Ishikawa (cell line): ENCODE measurements at regions not wholly inside any gene's neighbourhood (a gene's known extent, or its start where the extent isn't known, plus 50 kb on each side); places are given as distances from the start of the nearest gene placed in this dataset.

Experiments used
- CEBPB ChIP-seq: IDR thresholded peaks from 2 replicates; pipeline ENCODE4 v1.6.1; 2012
- CREB1 ChIP-seq: IDR thresholded peaks from 2 replicates; pipeline ENCODE4 v1.6.1; 2012; ENCODE audit warnings: low read depth
- EP300 ChIP-seq: IDR thresholded peaks from 2 replicates; pipeline ENCODE4 v1.6.1; 2012; ENCODE audit warnings: borderline replicate concordance
- RAD21 ChIP-seq: IDR thresholded peaks from 2 replicates; pipeline ENCODE4 v1.6.1; 2012; ENCODE audit warnings: low read depth
- TCF12 ChIP-seq: IDR thresholded peaks from 2 replicates; pipeline ENCODE4 v1.6.1; 2012; ENCODE audit warnings: low read depth
- TEAD4 ChIP-seq: IDR thresholded peaks from 2 replicates; pipeline ENCODE4 v1.6.1; 2012
- YY1 ChIP-seq: IDR thresholded peaks from 2 replicates; pipeline ENCODE4 v1.6.1; 2012; ENCODE audit warnings: low read depth
- ZBTB7A ChIP-seq: IDR thresholded peaks from 2 replicates; pipeline ENCODE4 v1.6.1; 2012; ENCODE audit warnings: low read depth
- TF ChIP-seq, protein P1 (sequence below): IDR thresholded peaks from 2 replicates; pipeline ENCODE4 v1.6.1; 2012

- TF ChIP-seq ZBTB7A (no peak), CREB1 (no peak), TEAD4 (no peak), CEBPB (no peak), YY1 (no peak), TCF12 (no peak), RAD21 (no peak), EP300 (no peak)
- TF ChIP-seq, protein P1, sequence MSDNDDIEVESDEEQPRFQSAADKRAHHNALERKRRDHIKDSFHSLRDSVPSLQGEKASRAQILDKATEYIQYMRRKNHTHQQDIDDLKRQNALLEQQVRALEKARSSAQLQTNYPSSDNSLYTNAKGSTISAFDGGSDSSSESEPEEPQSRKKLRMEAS: no peak
These were observed 249.9 kb upstream of the MON1B start for GRCh38 chr16:76941113-76941512.
